ENCODE measurements at regions not wholly inside any gene's neighbourhood (a gene's known extent, or its start where the extent isn't known, plus 50 kb on each side); places are given as distances from the start of the nearest gene placed in this dataset.

GRCh38 chrX:13266641-13267345, 53.1 kb downstream of the ATXN3L start:
- DNase-seq = no peak

GRCh38 chrX:13265549-13266132, 54.2 kb downstream of the ATXN3L start:
- no peak for DNase-seq

- DNase-seq = no peak
Measured at GRCh38 chrX:13265111-13265510, 54.7 kb downstream of the ATXN3L start.

- DNase-seq = no peak
Measured at GRCh38 chrX:13263560-13264251, 56.1 kb downstream of the ATXN3L start.

- no peak for DNase-seq
Measured at GRCh38 chrX:13261348-13261747, 58.5 kb downstream of the ATXN3L start.

- no peak for DNase-seq
Measured at GRCh38 chrX:13260598-13260997, 59.3 kb downstream of the ATXN3L start.

- DNase-seq = no peak
Measured at GRCh38 chrX:13258725-13259124, 61.1 kb downstream of the ATXN3L start.

GRCh38 chrX:13258052-13258444, 61.8 kb downstream of the ATXN3L start:
- DNase-seq = no peak

- DNase-seq = no peak
Measured at GRCh38 chrX:13257223-13258051, 62.4 kb downstream of the ATXN3L start.

- no peak for DNase-seq
Measured at GRCh38 chrX:13256603-13257002, 63.2 kb downstream of the ATXN3L start.

- DNase-seq = no peak
Measured at GRCh38 chrX:13254870-13255269, 65.0 kb downstream of the ATXN3L start.

- DNase-seq = peak; percentile 11
Measured at GRCh38 chrX:13254076-13254785, 65.6 kb downstream of the ATXN3L start.

- DNase-seq = no peak
Measured at GRCh38 chrX:13253223-13253622, 66.6 kb downstream of the ATXN3L start.

GRCh38 chrX:13252726-13253125, 67.1 kb downstream of the ATXN3L start:
- DNase-seq = no peak

- DNase-seq = no peak
Measured at GRCh38 chrX:13250826-13251580, 68.8 kb downstream of the ATXN3L start.

- DNase-seq = no peak
Measured at GRCh38 chrX:13248867-13249486, 70.9 kb downstream of the ATXN3L start.

- no peak for DNase-seq
Measured at GRCh38 chrX:13239272-13239671, 80.6 kb downstream of the ATXN3L start.

GRCh38 chrX:13235930-13236329, 83.9 kb downstream of the ATXN3L start:
- no peak for DNase-seq

GRCh38 chrX:13232484-13232883, 87.4 kb downstream of the ATXN3L start:
- DNase-seq = no peak

GRCh38 chrX:13226214-13226613, 93.6 kb downstream of the ATXN3L start:
- DNase-seq = no peak

GRCh38 chrX:13223868-13224567, 95.8 kb downstream of the ATXN3L start:
- DNase-seq = peak; percentile 39

All from NCI-H1092 treated with DMSO at 0.1 percent for 48 hours (cell line).